NCI-H1092 (cell line): ENCODE measurements at regions not wholly inside any gene's neighbourhood (a gene's known extent, or its start where the extent isn't known, plus 50 kb on each side); places are given as distances from the start of the nearest gene placed in this dataset.
"Not testable (repeated sequence)": the region's sequence is repeated elsewhere in the genome, so short reads cannot be mapped to it uniquely, and the experiment has no call there.

Source experiments
- DNase-seq: peaks from one replicate; lab custom pipeline; 2025; lab: John Stamatoyannopoulos, UW

GRCh38 chr3:145269106-145269505, 891.9 kb downstream of the PLOD2 start:
- no peak for DNase-seq

GRCh38 chr3:145272684-145273083, 888.3 kb downstream of the PLOD2 start:
- DNase-seq, result no peak

- no peak for DNase-seq
Observed at GRCh38 chr3:145282505-145282904, 878.5 kb downstream of the PLOD2 start.

GRCh38 chr3:145286937-145287336, 874.0 kb downstream of the PLOD2 start:
- DNase-seq, result no peak

- no peak for DNase-seq
Observed at GRCh38 chr3:145290010-145290409, 871.0 kb downstream of the PLOD2 start.

GRCh38 chr3:145294572-145294971, 866.4 kb downstream of the PLOD2 start:
- no peak for DNase-seq

- no peak for DNase-seq
Observed at GRCh38 chr3:145307272-145307671, 853.7 kb downstream of the PLOD2 start.

GRCh38 chr3:145313751-145314150, 847.2 kb downstream of the PLOD2 start:
- no peak for DNase-seq

- DNase-seq, result not testable (repeated sequence)
Observed at GRCh38 chr3:145316253-145316652, 844.7 kb downstream of the PLOD2 start.

- no peak for DNase-seq
Observed at GRCh38 chr3:145326666-145327065, 834.3 kb downstream of the PLOD2 start.

GRCh38 chr3:145333427-145333826, 827.6 kb downstream of the PLOD2 start:
- DNase-seq, result not testable (repeated sequence)

GRCh38 chr3:145333931-145334330, 827.1 kb downstream of the PLOD2 start:
- DNase-seq, result no peak

GRCh38 chr3:145355206-145355605, 805.8 kb downstream of the PLOD2 start:
- DNase-seq, result no peak

GRCh38 chr3:145357453-145357852, 803.5 kb downstream of the PLOD2 start:
- no peak for DNase-seq

- DNase-seq, result no peak
Observed at GRCh38 chr3:145359040-145359439, 801.9 kb downstream of the PLOD2 start.

- no peak for DNase-seq
Observed at GRCh38 chr3:145368748-145369147, 792.2 kb downstream of the PLOD2 start.

GRCh38 chr3:145370870-145371269, 790.1 kb downstream of the PLOD2 start:
- DNase-seq, result no peak

GRCh38 chr3:145377301-145377700, 783.7 kb downstream of the PLOD2 start:
- no peak for DNase-seq

GRCh38 chr3:145383416-145383815, 777.6 kb downstream of the PLOD2 start:
- DNase-seq, result no peak

- no peak for DNase-seq
Observed at GRCh38 chr3:145384307-145384706, 776.7 kb downstream of the PLOD2 start.

- no peak for DNase-seq
Observed at GRCh38 chr3:145387211-145387610, 773.8 kb downstream of the PLOD2 start.

- no peak for DNase-seq
Observed at GRCh38 chr3:145395421-145395820, 765.6 kb downstream of the PLOD2 start.

GRCh38 chr3:145411605-145412004, 749.4 kb downstream of the PLOD2 start:
- no peak for DNase-seq

- no peak for DNase-seq
Observed at GRCh38 chr3:145417678-145418077, 743.3 kb downstream of the PLOD2 start.

- DNase-seq, result no peak
Observed at GRCh38 chr3:145422556-145422955, 738.4 kb downstream of the PLOD2 start.
